Astrocyte of the cerebellum (primary cell): ENCODE measurements at regions not wholly inside any gene's neighbourhood (a gene's known extent, or its start where the extent isn't known, plus 50 kb on each side); places are given as distances from the start of the nearest gene placed in this dataset.
"Not testable (repeated sequence)": the region's sequence is repeated elsewhere in the genome, so short reads cannot be mapped to it uniquely, and the experiment has no call there.

Experiments
- DNase-seq: peaks from one replicate; pipeline ENCODE4 v3.0.0-alpha.2; 2011; ENCODE audit warnings: low read depth
- H3K4me3 ChIP-seq: 2 replicates; pipeline ENCODE4 v1.5.1; 2011; ENCODE audit warnings: mild to moderate bottlenecking, low read depth, low read length, moderate library complexity
- CTCF ChIP-seq: IDR thresholded peaks from 2 replicates; pipeline ENCODE4 v1.5.1; 2012; ENCODE audit warnings: low read length, low read depth, moderate library complexity, mild to moderate bottlenecking; ENCODE audit errors: missing control alignments
- in situ Hi-C: cut with HindIII; loops from 2 replicates; pipeline ENCODE4 v1.10.0; 2017; ENCODE audit warnings: low sequenced_read_pairs

DNA sequence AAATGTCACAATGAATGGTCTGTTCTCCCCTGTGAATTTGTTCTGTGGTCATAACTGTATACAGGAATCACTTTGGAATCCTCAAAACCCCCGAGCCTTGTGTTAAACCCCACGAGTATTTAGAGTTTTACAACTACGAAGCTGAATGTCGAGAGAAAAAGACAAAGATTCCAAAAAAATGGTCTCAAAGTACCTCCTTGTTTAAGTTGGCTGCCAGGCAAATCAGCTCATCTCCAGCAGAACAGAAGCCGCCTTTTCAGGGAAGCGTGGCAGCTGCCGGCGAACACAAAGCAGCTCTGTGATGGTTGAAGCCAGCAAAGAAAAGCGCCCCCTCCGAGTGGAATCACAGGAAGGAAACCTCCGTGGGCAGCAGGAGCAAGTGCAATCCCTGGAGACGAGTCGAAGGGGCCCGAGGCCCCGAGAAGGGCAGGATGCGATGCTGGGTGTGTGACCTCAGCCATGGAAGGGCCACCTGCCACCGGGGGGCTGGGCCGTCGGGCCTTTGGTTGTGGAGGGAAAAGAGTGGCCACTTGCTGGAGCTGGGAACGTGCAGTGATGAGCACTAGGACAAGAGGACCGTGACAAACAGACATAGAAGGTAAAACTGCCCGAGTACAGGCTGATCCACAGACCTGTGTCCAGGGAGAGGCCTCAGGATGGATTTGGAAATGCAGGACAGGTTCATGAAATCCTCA lies 706.4 kb downstream of the SEMA5A start:
- TF ChIP-seq CTCF, result no peak
- no peak for DNase-seq
- in situ Hi-C loops, result no loop called here
- H3K4me3 ChIP-seq, result no peak overlapping the region

DNA sequence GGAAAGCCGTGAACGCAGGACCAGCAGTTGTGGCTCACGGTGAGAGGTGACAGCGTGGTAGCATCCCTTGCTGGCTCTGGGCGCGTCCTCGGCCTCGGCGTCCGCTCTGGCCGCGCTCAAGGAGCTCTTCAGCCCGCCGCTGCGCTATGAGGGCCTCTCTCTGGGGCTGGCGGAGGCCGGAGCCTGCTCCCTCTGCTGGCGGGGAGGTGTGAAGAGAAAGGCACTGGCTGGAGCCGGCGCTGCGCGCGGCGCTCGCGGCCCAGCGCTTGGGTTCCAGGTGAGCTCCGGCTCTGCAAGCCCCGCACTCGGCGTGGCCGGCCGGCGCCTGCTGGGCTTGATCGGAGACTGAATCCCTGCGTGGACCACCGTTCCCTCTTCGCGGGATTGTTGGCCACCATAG lies 705.6 kb downstream of the SEMA5A start:
- DNase-seq, result no peak
- in situ Hi-C loops, result no loop called here
- no peak for TF ChIP-seq CTCF
- H3K4me3 ChIP-seq, result no peak overlapping the region

DNA sequence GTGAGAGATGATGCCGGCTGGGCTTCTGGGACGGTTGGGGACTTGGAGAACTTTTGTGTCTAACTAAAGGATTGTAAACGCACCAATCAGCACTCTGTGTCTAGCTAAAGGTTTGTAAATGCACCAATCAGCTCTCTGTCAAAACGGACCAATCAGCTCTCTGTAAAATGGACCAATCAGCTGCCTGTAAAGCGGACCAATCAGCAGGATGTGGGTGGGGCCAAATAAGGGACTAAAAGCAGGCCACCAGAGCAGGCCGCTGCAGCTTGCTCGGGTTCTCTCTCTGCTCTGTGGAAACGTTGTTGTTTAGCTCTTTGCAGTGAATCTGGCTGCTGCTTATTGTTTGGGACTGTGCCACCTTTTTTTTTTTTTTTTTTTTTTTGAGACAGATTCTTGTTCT lies 705.1 kb downstream of the SEMA5A start:
- DNase-seq, H3K4me3 ChIP-seq, in situ Hi-C loops: not testable (repeated sequence)

DNA sequence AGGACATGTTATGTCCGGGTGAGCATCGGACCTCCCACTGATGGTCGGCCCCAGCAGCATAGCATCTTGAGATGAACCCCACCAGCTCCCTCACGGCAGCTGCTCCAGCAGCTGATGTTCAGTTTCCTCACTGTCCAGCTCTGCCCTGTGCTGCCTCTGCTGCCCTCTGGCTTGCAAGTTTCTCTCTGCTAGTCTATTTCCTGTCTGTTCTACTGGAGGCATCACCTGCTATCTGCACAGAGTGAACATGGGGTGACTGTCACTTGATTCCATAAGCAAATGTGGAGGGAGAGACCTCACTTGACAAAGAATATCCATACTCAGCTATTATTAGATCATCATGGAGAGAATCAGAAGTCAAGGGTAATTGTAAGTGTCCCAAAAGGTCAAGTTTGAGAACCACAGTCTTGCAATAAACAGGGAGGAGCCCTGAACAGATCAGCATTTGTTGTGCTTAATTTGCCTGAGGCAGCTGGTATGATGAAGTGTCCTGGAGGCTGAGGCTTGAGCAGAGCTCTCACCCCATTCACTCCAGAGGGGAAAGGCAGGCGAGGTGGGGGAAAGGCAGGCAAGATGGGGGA lies 702.8 kb downstream of the SEMA5A start:
- in situ Hi-C loops, result no loop called here
- H3K4me3 ChIP-seq, result no peak overlapping the region
- DNase-seq, result no peak
- TF ChIP-seq CTCF, result peak; percentile 51

GRCh38 chr5:8843771-8844170 lies 702.1 kb downstream of the SEMA5A start:
- in situ Hi-C loops, result no loop called here
- TF ChIP-seq CTCF, result no peak
- peak; percentile 55 for DNase-seq
- no peak overlapping the region for H3K4me3 ChIP-seq

DNA sequence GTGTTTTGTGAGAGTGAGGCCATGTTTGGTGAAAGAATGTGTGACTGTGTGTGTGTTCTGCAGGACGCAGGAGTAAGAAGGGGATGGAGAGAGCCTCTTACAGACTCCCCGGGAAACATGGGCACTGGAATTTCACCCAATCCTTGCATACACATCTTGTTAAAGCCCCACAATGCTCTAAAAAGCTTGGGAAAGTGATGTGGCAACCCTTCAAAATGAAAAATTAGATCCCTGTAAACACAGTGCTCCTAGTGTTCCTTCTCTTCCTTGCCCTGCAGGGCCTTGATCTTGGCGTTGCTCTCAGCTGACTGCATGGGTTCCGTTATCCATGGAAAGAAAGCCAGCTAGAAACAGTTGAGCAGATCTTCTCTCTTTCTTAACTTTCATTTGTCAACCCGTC lies 701.7 kb downstream of the SEMA5A start:
- no peak overlapping the region for H3K4me3 ChIP-seq

More for the DNA sequence above, 701.7 kb downstream of the SEMA5A start:
- in situ Hi-C loops, result no loop called here
- no peak for TF ChIP-seq CTCF
- DNase-seq, result no peak
